PC-9 (cell line): ENCODE measurements at regions not wholly inside any gene's neighbourhood (a gene's known extent, or its start where the extent isn't known, plus 50 kb on each side); places are given as distances from the start of the nearest gene placed in this dataset.

Experiments used
- EZH2 ChIP-seq: fragments of 200-600 bp; sonication (generic); IDR thresholded peaks from 2 replicates; pipeline ENCODE4 v1.8.0; 2017; ENCODE audit warnings: antibody characterized with exemption, low read depth
- TF ChIP-seq, protein P1 (sequence below): fragments of 200-600 bp; sonication (generic); conservative IDR thresholded peaks from 2 replicates; pipeline ENCODE4 v1.6.1; 2017; ENCODE audit warnings: mixed run types, antibody characterized with exemption, mild to moderate bottlenecking, moderate library complexity

GRCh38 chr21:15401331-15401730, 328.5 kb upstream of the USP25 start:
- TF ChIP-seq, protein P1, sequence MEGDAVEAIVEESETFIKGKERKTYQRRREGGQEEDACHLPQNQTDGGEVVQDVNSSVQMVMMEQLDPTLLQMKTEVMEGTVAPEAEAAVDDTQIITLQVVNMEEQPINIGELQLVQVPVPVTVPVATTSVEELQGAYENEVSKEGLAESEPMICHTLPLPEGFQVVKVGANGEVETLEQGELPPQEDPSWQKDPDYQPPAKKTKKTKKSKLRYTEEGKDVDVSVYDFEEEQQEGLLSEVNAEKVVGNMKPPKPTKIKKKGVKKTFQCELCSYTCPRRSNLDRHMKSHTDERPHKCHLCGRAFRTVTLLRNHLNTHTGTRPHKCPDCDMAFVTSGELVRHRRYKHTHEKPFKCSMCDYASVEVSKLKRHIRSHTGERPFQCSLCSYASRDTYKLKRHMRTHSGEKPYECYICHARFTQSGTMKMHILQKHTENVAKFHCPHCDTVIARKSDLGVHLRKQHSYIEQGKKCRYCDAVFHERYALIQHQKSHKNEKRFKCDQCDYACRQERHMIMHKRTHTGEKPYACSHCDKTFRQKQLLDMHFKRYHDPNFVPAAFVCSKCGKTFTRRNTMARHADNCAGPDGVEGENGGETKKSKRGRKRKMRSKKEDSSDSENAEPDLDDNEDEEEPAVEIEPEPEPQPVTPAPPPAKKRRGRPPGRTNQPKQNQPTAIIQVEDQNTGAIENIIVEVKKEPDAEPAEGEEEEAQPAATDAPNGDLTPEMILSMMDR, result no peak
- TF ChIP-seq EZH2, result no peak
